PC-3 (cell line): ENCODE measurements at regions not wholly inside any gene's neighbourhood (a gene's known extent, or its start where the extent isn't known, plus 50 kb on each side); places are given as distances from the start of the nearest gene placed in this dataset.

Experiments used
- CTCF ChIP-seq: fragments of 300-600 bp; sonication (generic); conservative IDR thresholded peaks from 2 replicates; pipeline ENCODE4 v1.5.1; 2017; ENCODE audit warnings: antibody characterized with exemption, low read depth, mild to moderate bottlenecking, low read length
- EZH2 ChIP-seq: fragments of 300-600 bp; sonication (generic); IDR thresholded peaks from one replicate; pipeline ENCODE4 v1.6.1; 2017; ENCODE audit warnings: antibody characterized with exemption, mild to moderate bottlenecking, low read length; ENCODE audit not compliant: unreplicated experiment
- EZH2phosphoT487 ChIP-seq: fragments of 300-600 bp; sonication (generic); IDR thresholded peaks from 2 replicates; pipeline ENCODE4 v1.6.1; 2018; ENCODE audit warnings: mild to moderate bottlenecking, antibody characterized with exemption, low read length, borderline replicate concordance

DNA sequence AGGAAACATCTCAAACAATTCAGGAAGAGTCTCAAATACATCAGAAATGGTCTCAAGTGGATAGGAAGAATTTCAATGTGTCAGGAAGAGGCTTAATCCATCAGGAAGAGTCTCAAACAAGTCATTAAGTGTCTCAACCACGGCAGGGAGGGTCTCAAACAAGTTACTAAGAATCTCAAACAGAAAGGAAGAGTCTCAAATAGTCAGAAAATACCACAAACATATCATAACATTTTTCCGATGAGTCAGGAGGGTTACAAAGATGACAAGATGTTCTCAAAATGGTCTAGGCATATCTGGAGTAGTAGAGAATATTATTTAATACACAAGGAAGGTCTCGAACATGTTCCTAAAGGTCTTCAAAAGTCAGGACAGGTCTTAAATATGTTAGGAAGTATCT lies 109.3 kb upstream of the USP9X start:
- no peak for TF ChIP-seq CTCF
- no peak for TF ChIP-seq EZH2phosphoT487
- no peak for TF ChIP-seq EZH2
